Psoas muscle (tissue), 7 donors: ENCODE measurements at regions not wholly inside any gene's neighbourhood (a gene's known extent, or its start where the extent isn't known, plus 50 kb on each side); places are given as distances from the start of the nearest gene placed in this dataset.
"Not testable (repeated sequence)": the region's sequence is repeated elsewhere in the genome, so short reads cannot be mapped to it uniquely, and the experiment has no call there.

Experiments
- ATAC-seq, 4 donors: fragments of 200-7000 bp; cut with Tn5 transposase; one replicate each; pipeline ENCODE4 v1.9.1; 2020; ENCODE audit warnings: moderate library complexity in 3 of 4, mild to moderate bottlenecking in 2 of 4
- DNase-seq, 2 donors: peaks; one replicate each; pipeline ENCODE4 v3.0.0-alpha.2; 2020
- H3K27ac ChIP-seq: fragments of 200-600 bp; one replicate; pipeline ENCODE4 v1.8.0; 2022
- H3K27me3 ChIP-seq, 3 donors: fragments of 200-600 bp in 1 of 3; one replicate each; pipeline versions ENCODE4 v1.6.1 to v1.8.0; 2013 to 2022; ENCODE audit warnings: low read length in 2 of 3, mild to moderate bottlenecking in 2 of 3, moderate library complexity in 1 of 3; ENCODE audit not compliant: insufficient read depth in 3 of 3
- H3K36me3 ChIP-seq, 2 donors: fragments of 200-600 bp in 1 of 2; one replicate each; pipeline versions ENCODE4 v1.6.1 to v1.8.0; 2013 to 2022; ENCODE audit warnings: low read depth in 1 of 2, mild to moderate bottlenecking in 1 of 2, moderate library complexity in 1 of 2; ENCODE audit not compliant: insufficient read depth in 1 of 2
- H3K4me1 ChIP-seq: fragments of 200-600 bp; one replicate; pipeline ENCODE4 v1.8.0; 2022
- H3K4me3 ChIP-seq: fragments of 200-600 bp; one replicate; pipeline ENCODE4 v1.8.0; 2022; ENCODE audit warnings: mild to moderate bottlenecking
- H3K9me3 ChIP-seq: fragments of 200-600 bp; one replicate; pipeline ENCODE4 v1.8.0; 2022
- WGBS, 3 donors: extraction: QIAGEN DNeasy Blood & Tissue Kit; methylation state at CpG; one replicate each; pipeline versions ENCODE4 v1.1.6 to v1.1.7; 2013; 5-methylcytosine and 5-hydroxymethylcytosine counted together
- intact Hi-C, 2 donors: fragments of 100-400 bp; cut with DNase I; formaldehyde crosslinking; loops; one replicate each; pipeline versions ENCODE4 v1.11.0 to v1.14.2; 2022
- TF ChIP-seq, protein P1 (sequence below): fragments of 200-600 bp; IDR thresholded peaks from one replicate; pipeline ENCODE4 v1.8.0; 2022; ENCODE audit warnings: antibody characterized with exemption
- donor health status: healthy with polysubstance abuse.
- donor health status: DM: no; HTN: no; CAD: no; lungs with moderate emphysema.
- donor health status: Bipolar disorder and iron deficiency.
- donor health status: healthy.
- donor health status: DM: yes; HTN: yes; CAD: no.
- donor health status: DM: no; HTN: no; CAD: no.
- donor health status: DM: yes; HTN: yes; CAD: no.

GRCh38 chr17:20805751-20806150, 226.2 kb downstream of the CDRT15L2 start:
- no peaks in the 10 kb centered on the region for H3K36me3 ChIP-seq
- 68 to 77% (median 74%) methylated on average over 3 of the region's 3 CpGs for WGBS, 3 donors
- no peaks in the 10 kb centered on the region for H3K27me3 ChIP-seq
- TF ChIP-seq, protein P1, sequence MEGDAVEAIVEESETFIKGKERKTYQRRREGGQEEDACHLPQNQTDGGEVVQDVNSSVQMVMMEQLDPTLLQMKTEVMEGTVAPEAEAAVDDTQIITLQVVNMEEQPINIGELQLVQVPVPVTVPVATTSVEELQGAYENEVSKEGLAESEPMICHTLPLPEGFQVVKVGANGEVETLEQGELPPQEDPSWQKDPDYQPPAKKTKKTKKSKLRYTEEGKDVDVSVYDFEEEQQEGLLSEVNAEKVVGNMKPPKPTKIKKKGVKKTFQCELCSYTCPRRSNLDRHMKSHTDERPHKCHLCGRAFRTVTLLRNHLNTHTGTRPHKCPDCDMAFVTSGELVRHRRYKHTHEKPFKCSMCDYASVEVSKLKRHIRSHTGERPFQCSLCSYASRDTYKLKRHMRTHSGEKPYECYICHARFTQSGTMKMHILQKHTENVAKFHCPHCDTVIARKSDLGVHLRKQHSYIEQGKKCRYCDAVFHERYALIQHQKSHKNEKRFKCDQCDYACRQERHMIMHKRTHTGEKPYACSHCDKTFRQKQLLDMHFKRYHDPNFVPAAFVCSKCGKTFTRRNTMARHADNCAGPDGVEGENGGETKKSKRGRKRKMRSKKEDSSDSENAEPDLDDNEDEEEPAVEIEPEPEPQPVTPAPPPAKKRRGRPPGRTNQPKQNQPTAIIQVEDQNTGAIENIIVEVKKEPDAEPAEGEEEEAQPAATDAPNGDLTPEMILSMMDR: no peak
- DNase-seq (no peak), ATAC-seq (no peak)
- H3K27ac ChIP-seq: no peak overlapping the region
- intact Hi-C loops: loop anchor here in 1 of 2 donors (10.0 kb wide), 1 partner anchor 189 kb away; no protein-coding TSS in a partner anchor
- no peaks in the 10 kb centered on the region for H3K4me1 ChIP-seq
- H3K9me3 ChIP-seq: peaks cover 7% of the 10 kb centered on the region
- no peak overlapping the region for H3K4me3 ChIP-seq

DNA sequence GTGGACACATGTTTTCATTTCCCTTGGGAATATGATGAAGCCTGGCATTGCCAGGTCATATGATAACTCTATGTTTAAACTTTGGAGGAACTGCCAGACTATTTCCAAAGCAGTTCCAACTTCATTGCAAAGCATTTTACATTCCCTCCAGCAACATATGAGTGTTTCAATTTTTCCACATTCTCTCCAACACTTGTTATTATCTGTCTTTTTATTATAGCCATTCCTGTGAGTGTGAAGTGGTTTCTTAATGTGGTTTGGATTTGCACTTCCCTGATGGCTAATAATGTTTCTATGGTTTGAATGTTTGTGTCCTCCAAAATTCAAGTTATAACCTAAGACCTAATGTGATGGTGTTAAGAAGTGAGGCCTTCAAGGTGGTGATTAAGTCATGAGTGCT, 228.0 kb downstream of the CDRT15L2 start:
- H3K36me3 ChIP-seq, H3K4me1 ChIP-seq, DNase-seq, H3K27ac ChIP-seq, ATAC-seq, H3K27me3 ChIP-seq, H3K9me3 ChIP-seq, H3K4me3 ChIP-seq: not testable (repeated sequence)
- intact Hi-C loops: loop anchor here in 1 of 2 donors (10.0 kb wide), 1 partner anchor 187 kb away; no protein-coding TSS in a partner anchor

GRCh38 chr17:20815410-20815809, 227.4 kb downstream of the USP22 start:
- H3K4me3 ChIP-seq, H3K9me3 ChIP-seq, H3K27ac ChIP-seq, H3K4me1 ChIP-seq, intact Hi-C loops, H3K27me3 ChIP-seq, H3K36me3 ChIP-seq, ATAC-seq, DNase-seq: not testable (repeated sequence)
- 86 to 87% (median 87%) methylated on average over 5 of the region's 5 CpGs for WGBS, 3 donors

GRCh38 chr17:20823905-20824304, 218.9 kb downstream of the USP22 start:
- Histone ChIP-seq H3K36me3 (no peaks in the 10 kb centered on the region), H3K27me3 (no peaks in the 10 kb centered on the region), H3K4me3 (no peak overlapping the region), H3K4me1 (no peaks in the 10 kb centered on the region), H3K27ac (no peak overlapping the region), H3K9me3 (no peaks in the 10 kb centered on the region)
- intact Hi-C loops: no loop called here
- TF ChIP-seq, protein P1: no peak
- DNase-seq: no peak
- 51 to 59% (median 56%) methylated on average over 3 of the region's 3 CpGs for WGBS, 3 donors
- ATAC-seq: no peak

GRCh38 chr17:20825539-20825938, 217.3 kb downstream of the USP22 start:
- DNase-seq: no peak
- 83 to 89% (median 88%) methylated on average over 9 of the region's 9 CpGs for WGBS, 3 donors
- H3K27ac ChIP-seq: no peak overlapping the region
- H3K4me3 ChIP-seq: no peak overlapping the region
- ATAC-seq: no peak
- TF ChIP-seq, protein P1: no peak
- H3K9me3 ChIP-seq: no peaks in the 10 kb centered on the region
- no peaks in the 10 kb centered on the region for H3K36me3 ChIP-seq
- intact Hi-C loops: no loop called here
- no peaks in the 10 kb centered on the region for H3K27me3 ChIP-seq
- H3K4me1 ChIP-seq: no peaks in the 10 kb centered on the region

- H3K36me3 ChIP-seq, H3K4me1 ChIP-seq, intact Hi-C loops, DNase-seq, H3K9me3 ChIP-seq, ATAC-seq, H3K27ac ChIP-seq: not testable (repeated sequence)
- WGBS, 3 donors: 14 to 26% (median 26%) methylated on average over 12 to 14 of the region's 23 CpGs
- H3K4me3 ChIP-seq: peak overlapping the region; percentile 38
- peaks cover 3 to 48% (median 8%) of the 10 kb centered on the region in 3 donors for H3K27me3 ChIP-seq
Observed at GRCh38 chr17:20840453-20840852, 202.4 kb downstream of the USP22 start.

GRCh38 chr17:20840987-20841865, 201.6 kb downstream of the USP22 start:
- Histone ChIP-seq H3K4me3 (peak overlapping the region; percentile 38), H3K27me3 (peaks cover 3 to 48% (median 8%) of the 10 kb centered on the region in 3 donors)
- DNase-seq, H3K27ac ChIP-seq, H3K4me1 ChIP-seq, H3K36me3 ChIP-seq, ATAC-seq, H3K9me3 ChIP-seq, intact Hi-C loops: not testable (repeated sequence)
- WGBS, 3 donors: 30 to 34% (median 31%) methylated on average over 46 to 62 of the region's 62 CpGs

DNA sequence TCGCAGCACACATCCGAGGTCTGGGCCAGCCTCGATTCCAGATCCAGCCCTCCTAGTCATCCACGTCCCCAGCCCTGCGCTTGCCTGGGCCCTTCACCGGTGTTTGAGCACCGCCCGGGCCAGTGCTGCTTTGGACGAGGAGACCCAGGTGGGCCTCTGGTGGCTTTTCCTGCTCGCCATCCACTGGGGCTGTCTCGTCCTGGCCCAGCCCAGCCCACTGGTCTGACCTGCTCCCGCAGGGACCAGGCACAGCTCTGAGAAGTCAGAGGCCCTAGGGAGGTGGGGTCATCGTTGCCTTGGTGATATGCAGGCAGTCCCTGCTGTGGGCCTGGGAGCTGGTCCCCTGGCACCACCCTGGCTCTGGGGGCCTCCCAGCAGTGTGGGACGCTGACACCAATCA, 200.8 kb downstream of the USP22 start:
- H3K36me3 ChIP-seq, H3K27ac ChIP-seq, H3K9me3 ChIP-seq, H3K4me1 ChIP-seq, DNase-seq, H3K4me3 ChIP-seq, ATAC-seq, intact Hi-C loops: not testable (repeated sequence)
- 82 to 87% (median 82%) methylated on average over 7 to 12 of the region's 14 CpGs for WGBS, 3 donors
- peaks cover 3 to 45% (median 8%) of the 10 kb centered on the region in 3 donors for H3K27me3 ChIP-seq
